T-cell (primary cell): ENCODE measurements at regions not wholly inside any gene's neighbourhood (a gene's known extent, or its start where the extent isn't known, plus 50 kb on each side); places are given as distances from the start of the nearest gene placed in this dataset.

Experiments used
- ATAC-seq, 4 experiments: fragments of 200-7000 bp in 3 of 4; fragments of 150-1000 bp in 1 of 4; cut with Tn5 transposase; replicated peaks in 1 of 4; 1 replicate in 3 of 4; 2 replicates in 1 of 4; pipeline ENCODE4 v1.10.0; 2021; ENCODE audit warnings: moderate library complexity in 3 of 4, mild to moderate bottlenecking in 2 of 4, moderate number of reproducible peaks in 1 of 4
- CTCF ChIA-PET, 2 donors: fragments of 300-600 bp; sonication (Branson Sonifier 250); formaldehyde crosslinking; loops; one replicate each; lab custom pipeline; 2022; ENCODE audit warnings: antibody characterized with exemption in 2 of 2; lab: Charles Lee
- POLR2A ChIA-PET, 2 donors: fragments of 300-600 bp; sonication (Branson Sonifier 250); formaldehyde crosslinking; loops; one replicate each; lab custom pipeline; 2022; ENCODE audit warnings: antibody characterized with exemption in 2 of 2; lab: Charles Lee
- DNase-seq, 35 experiments: peaks; one replicate each; pipeline versions ENCODE4 v3.0.0 to v3.0.0-alpha.2; 2013 to 2023
- H3K27ac ChIP-seq: one replicate; pipeline ENCODE4 v1.5.1; 2013; ENCODE audit warnings: low read length
- H3K27me3 ChIP-seq, 2 experiments: replicated peaks in 1 of 2; 1 replicate in 1 of 2; 2 replicates in 1 of 2; pipeline versions ENCODE4 v1.6.1 to v1.7.0; 2013; ENCODE audit warnings: low read length in 1 of 2, mixed read lengths in 1 of 2; ENCODE audit not compliant: control insufficient read depth in 2 of 2, insufficient read depth in 2 of 2; ENCODE audit errors: extremely low read depth in 1 of 2
- H3K36me3 ChIP-seq, 2 donors: 1 replicate in 1 of 2; 2 replicates in 1 of 2; pipeline versions ENCODE4 v1.6.1 to v1.7.0; 2013; ENCODE audit warnings: low read length in 1 of 2; ENCODE audit not compliant: control insufficient read depth in 2 of 2, insufficient read depth in 1 of 2; ENCODE audit errors: extremely low read depth in 1 of 2
- H3K4me1 ChIP-seq, 2 experiments: 1 replicate in 1 of 2; 2 replicates in 1 of 2; pipeline versions ENCODE4 v1.6.1 to v1.7.0; 2013; ENCODE audit warnings: low read length in 2 of 2, mixed read lengths in 1 of 2; ENCODE audit not compliant: insufficient read depth in 2 of 2, control insufficient read depth in 1 of 2; ENCODE audit errors: extremely low read depth in 1 of 2
- H3K4me3 ChIP-seq, 2 donors: 1 replicate in 1 of 2; 2 replicates in 1 of 2; pipeline versions ENCODE4 v1.5.1 to v1.7.0; 2013; ENCODE audit warnings: mild to moderate bottlenecking in 2 of 2, low read length in 1 of 2, moderate library complexity in 1 of 2; ENCODE audit not compliant: control insufficient read depth in 1 of 2; ENCODE audit errors: extremely low read depth in 1 of 2
- H3K9me3 ChIP-seq: 2 replicates; pipeline ENCODE4 v1.7.0; 2013
- H3K27ac Mint-ChIP-seq, 2 donors: one replicate each; pipeline ENCODE4 v1.8.0; 2020 to 2021; ENCODE audit warnings: mild to moderate bottlenecking in 2 of 2, mixed read lengths in 2 of 2
- H3K27me3 Mint-ChIP-seq, 2 donors: one replicate each; pipeline ENCODE4 v1.8.0; 2021 to 2022; ENCODE audit warnings: mixed read lengths in 2 of 2
- H3K36me3 Mint-ChIP-seq: one replicate; pipeline ENCODE4 v1.8.0; 2021; ENCODE audit warnings: mixed read lengths
- H3K4me1 Mint-ChIP-seq, 3 donors: one replicate each; pipeline ENCODE4 v1.8.0; 2020 to 2022; ENCODE audit warnings: mixed read lengths in 3 of 3, mild to moderate bottlenecking in 1 of 3
- H3K4me3 Mint-ChIP-seq, 3 donors: one replicate each; pipeline ENCODE4 v1.8.0; 2020 to 2022; ENCODE audit warnings: mild to moderate bottlenecking in 3 of 3, mixed read lengths in 3 of 3, moderate library complexity in 3 of 3
- H3K9me3 Mint-ChIP-seq, 3 donors: one replicate each; pipeline ENCODE4 v1.8.0; 2020 to 2022; ENCODE audit warnings: mixed read lengths in 3 of 3
- WGBS: methylation state at CpG from one replicate; pipeline ENCODE4 v1.1.5; 2013; ENCODE audit warnings: missing lambda C conversion rate; ENCODE audit not compliant: insufficient coverage; 5-methylcytosine and 5-hydroxymethylcytosine counted together

DNA sequence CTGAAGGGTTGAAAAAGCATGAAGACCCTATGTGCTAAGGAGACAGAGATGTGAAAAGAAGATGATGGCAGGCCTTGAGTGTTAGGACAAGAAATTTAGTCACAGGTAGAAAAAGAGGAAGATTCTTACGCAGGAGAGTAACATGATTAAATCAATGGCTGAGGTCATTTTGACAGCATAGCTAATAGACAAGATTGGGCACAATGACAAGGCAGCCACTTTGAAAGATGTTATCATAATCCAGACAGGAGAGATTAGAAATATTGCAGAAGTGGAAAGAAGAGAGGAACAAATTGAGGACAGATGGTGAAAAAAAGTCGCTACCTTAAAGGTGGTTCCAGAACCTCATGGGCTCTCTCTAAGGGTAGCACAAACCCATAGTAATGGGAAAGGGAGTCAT is 228.8 kb upstream of the DDHD1 start:
- ATAC-seq (no peak), DNase-seq (no peak)
- no peaks in the 10 kb centered on the region for H3K9me3 ChIP-seq
- Mint-ChIP-seq H3K27ac (no peak overlapping the region), H3K9me3 (no peaks in the 10 kb centered on the region), H3K4me3 (no peak overlapping the region), H3K36me3 (no peaks in the 10 kb centered on the region), H3K27me3 (no peaks in the 10 kb centered on the region), H3K4me1 (no peaks in the 10 kb centered on the region)
- H3K4me1 ChIP-seq, result no peaks in the 10 kb centered on the region
- no peak overlapping the region for H3K4me3 ChIP-seq
- no peaks in the 10 kb centered on the region for H3K36me3 ChIP-seq
- H3K27me3 ChIP-seq, result no peaks in the 10 kb centered on the region
- CTCF ChIA-PET, result no interaction called here
- WGBS, result 80% methylated on average over 1 of the region's 2 CpGs
- H3K27ac ChIP-seq, result no peak overlapping the region
- POLR2A ChIA-PET, result no interaction called here

GRCh38 chr14:53380867-53381225 is 227.7 kb upstream of the DDHD1 start:
- Mint-ChIP-seq H3K9me3 (no peaks in the 10 kb centered on the region), H3K4me1 (no peaks in the 10 kb centered on the region), H3K27ac (no peak overlapping the region), H3K36me3 (no peaks in the 10 kb centered on the region), H3K27me3 (no peaks in the 10 kb centered on the region), H3K4me3 (no peak overlapping the region)
- Histone ChIP-seq H3K36me3 (no peaks in the 10 kb centered on the region), H3K27me3 (no peaks in the 10 kb centered on the region), H3K4me1 (no peaks in the 10 kb centered on the region), H3K4me3 (no peak overlapping the region), H3K27ac (no peak overlapping the region), H3K9me3 (no peaks in the 10 kb centered on the region)
- no CpG with 5 or more reads among the region's 1 CpG for WGBS
- ATAC-seq (no peak), DNase-seq (no peak)
- ChIA-PET CTCF (no interaction called here), POLR2A (no interaction called here)

DNA sequence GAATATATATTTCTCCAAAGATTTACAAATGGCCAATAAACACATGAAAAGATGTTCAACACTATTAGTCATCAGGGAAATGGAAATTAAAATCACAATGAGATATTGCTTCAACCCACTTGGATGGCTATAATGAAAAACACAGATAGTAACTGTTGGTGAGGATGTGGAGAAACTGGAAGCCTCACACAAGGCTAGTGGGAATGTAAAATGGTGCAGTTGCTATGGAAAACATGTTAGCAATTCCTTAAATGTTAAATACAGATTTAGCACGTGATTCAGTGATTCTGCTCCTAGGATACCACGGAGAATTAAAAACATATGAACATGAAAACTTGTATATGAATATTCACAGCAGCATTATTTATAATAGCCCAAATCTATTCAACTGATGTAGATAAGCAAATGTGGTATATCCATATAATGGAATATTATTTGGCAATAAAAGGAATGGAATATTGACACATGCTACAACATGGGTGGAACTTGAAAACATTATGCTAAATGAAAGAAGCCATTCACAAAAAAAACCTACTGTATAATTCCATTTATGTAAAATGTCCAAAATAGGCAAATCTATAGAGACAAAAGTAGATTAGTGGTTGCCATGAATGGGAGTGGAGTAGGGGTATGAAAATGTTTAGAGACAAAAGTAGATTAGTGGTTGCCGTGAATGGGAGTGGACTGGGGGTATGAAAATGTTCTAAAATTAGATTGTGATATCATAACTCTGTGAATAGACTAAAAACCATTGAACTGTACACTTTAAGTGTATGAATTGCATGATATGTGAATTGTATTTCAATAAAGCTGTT is 227.1 kb upstream of the DDHD1 start:
- POLR2A ChIA-PET, result no interaction called here
- no peak for ATAC-seq

GRCh38 chr14:53378142-53378541 is 225.0 kb upstream of the DDHD1 start:
- no peak for ATAC-seq
- Histone ChIP-seq H3K9me3 (no peaks in the 10 kb centered on the region), H3K27me3 (no peaks in the 10 kb centered on the region), H3K27ac (no peak overlapping the region), H3K4me1 (no peaks in the 10 kb centered on the region), H3K4me3 (no peak overlapping the region), H3K36me3 (no peaks in the 10 kb centered on the region)
- no peaks in the 10 kb centered on the region for H3K36me3 Mint-ChIP-seq
- no peak overlapping the region for H3K4me3 Mint-ChIP-seq
- no peaks in the 10 kb centered on the region for H3K27me3 Mint-ChIP-seq
- H3K27ac Mint-ChIP-seq, result no peak overlapping the region
- H3K9me3 Mint-ChIP-seq, result no peaks in the 10 kb centered on the region
- CTCF ChIA-PET, result no interaction called here
- POLR2A ChIA-PET, result no interaction called here
- no peak for DNase-seq
- no peaks in the 10 kb centered on the region for H3K4me1 Mint-ChIP-seq
- 92% methylated on average over 2 of the region's 4 CpGs for WGBS

More for the DNA sequence above, 227.1 kb upstream of the DDHD1 start:
- no peak overlapping the region for H3K4me3 ChIP-seq
- Mint-ChIP-seq H3K27me3 (no peaks in the 10 kb centered on the region), H3K4me3 (no peak overlapping the region), H3K27ac (no peak overlapping the region), H3K9me3 (no peaks in the 10 kb centered on the region), H3K4me1 (no peaks in the 10 kb centered on the region), H3K36me3 (no peaks in the 10 kb centered on the region)
- H3K9me3 ChIP-seq, result no peaks in the 10 kb centered on the region
- DNase-seq, result no peak
- H3K4me1 ChIP-seq, result no peaks in the 10 kb centered on the region
- WGBS, result 50% methylated on average over 1 of the region's 3 CpGs
- no peaks in the 10 kb centered on the region for H3K27me3 ChIP-seq
- CTCF ChIA-PET, result no interaction called here
- H3K36me3 ChIP-seq, result no peaks in the 10 kb centered on the region
- no peak overlapping the region for H3K27ac ChIP-seq

DNA sequence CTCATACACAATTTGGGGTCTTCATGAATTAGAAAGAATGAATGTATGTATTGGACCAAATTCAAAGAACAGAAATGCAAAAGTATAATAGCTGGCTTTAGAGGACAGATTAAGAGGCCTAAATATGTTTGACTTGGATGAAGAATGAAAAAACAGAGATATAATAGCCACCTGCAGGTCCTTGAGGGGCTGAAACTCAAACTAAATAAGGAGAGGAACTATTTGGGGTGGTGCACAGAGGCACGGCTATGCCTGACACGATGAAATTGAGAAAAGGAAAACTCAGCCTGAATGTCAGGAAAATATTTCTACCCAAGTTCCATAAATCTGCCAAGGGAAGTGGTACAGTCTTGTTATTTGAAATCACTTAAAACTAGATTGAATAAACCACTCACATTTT is 222.9 kb upstream of the DDHD1 start:
- DNase-seq (no peak), ATAC-seq (no peak)
- Mint-ChIP-seq H3K36me3 (no peaks in the 10 kb centered on the region), H3K27me3 (no peaks in the 10 kb centered on the region), H3K4me3 (no peak overlapping the region), H3K9me3 (no peaks in the 10 kb centered on the region), H3K27ac (no peak overlapping the region), H3K4me1 (no peaks in the 10 kb centered on the region)
- POLR2A ChIA-PET, result no interaction called here
- Histone ChIP-seq H3K9me3 (no peaks in the 10 kb centered on the region), H3K27me3 (no peaks in the 10 kb centered on the region), H3K27ac (no peak overlapping the region), H3K4me1 (no peaks in the 10 kb centered on the region), H3K36me3 (no peaks in the 10 kb centered on the region), H3K4me3 (no peak overlapping the region)
- no CpG with 5 or more reads among the region's 2 CpGs for WGBS
- CTCF ChIA-PET, result no interaction called here

- Histone ChIP-seq H3K9me3 (no peaks in the 10 kb centered on the region), H3K4me3 (no peak overlapping the region), H3K4me1 (no peaks in the 10 kb centered on the region), H3K27me3 (no peaks in the 10 kb centered on the region), H3K27ac (no peak overlapping the region), H3K36me3 (no peaks in the 10 kb centered on the region)
- 75% methylated on average over 2 of the region's 3 CpGs for WGBS
- no peaks in the 10 kb centered on the region for H3K36me3 Mint-ChIP-seq
- H3K4me3 Mint-ChIP-seq, result no peak overlapping the region
- POLR2A ChIA-PET, result no interaction called here
- no peaks in the 10 kb centered on the region for H3K27me3 Mint-ChIP-seq
- H3K9me3 Mint-ChIP-seq, result no peaks in the 10 kb centered on the region
- no peak for DNase-seq
- no peaks in the 10 kb centered on the region for H3K4me1 Mint-ChIP-seq
- H3K27ac Mint-ChIP-seq, result no peak overlapping the region
- CTCF ChIA-PET, result no interaction called here
- ATAC-seq, result no peak
Measured at GRCh38 chr14:53375599-53375998, 222.5 kb upstream of the DDHD1 start.
